ENCODE measurements at regions not wholly inside any gene's neighbourhood (a gene's known extent, or its start where the extent isn't known, plus 50 kb on each side); places are given as distances from the start of the nearest gene placed in this dataset.
"Not testable (repeated sequence)": the region's sequence is repeated elsewhere in the genome, so short reads cannot be mapped to it uniquely, and the experiment has no call there.

DNA sequence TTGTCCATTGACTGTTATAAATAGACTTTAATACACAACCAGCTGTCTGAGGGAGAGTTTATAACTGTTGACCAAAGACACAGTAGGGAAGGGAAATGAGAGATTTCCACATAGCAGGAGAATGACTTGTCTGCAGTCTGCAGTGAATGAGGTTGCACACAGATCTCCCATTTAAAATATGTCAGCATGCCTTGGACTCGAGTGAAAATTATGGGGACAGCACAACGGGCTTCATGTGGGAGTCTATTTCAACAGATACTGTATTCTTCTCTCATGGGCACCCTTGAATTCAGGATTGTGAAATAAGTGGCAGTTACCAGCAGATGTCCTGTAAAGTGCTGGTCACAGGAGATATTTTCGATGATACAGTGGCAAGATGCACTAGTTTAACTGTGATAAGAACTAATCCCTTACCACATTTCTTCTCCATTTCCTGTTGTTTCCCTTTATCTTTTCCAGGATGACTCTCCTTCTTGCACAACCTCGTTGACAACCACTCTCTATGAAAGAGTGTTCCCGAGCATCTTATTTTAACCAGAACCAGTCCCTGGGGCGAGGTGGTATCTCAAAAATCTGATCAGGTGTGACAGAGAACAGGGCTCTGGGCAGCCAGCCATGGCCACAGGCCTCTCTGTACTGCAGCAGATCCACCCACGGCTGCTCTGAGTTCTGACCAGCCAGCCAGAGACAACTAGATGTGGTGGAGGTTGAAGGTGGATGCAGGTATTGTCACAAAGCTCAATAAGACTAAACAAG, 51.5 kb upstream of the MAP3K1 start:
- DNase-seq = peak; percentile 27

DNA sequence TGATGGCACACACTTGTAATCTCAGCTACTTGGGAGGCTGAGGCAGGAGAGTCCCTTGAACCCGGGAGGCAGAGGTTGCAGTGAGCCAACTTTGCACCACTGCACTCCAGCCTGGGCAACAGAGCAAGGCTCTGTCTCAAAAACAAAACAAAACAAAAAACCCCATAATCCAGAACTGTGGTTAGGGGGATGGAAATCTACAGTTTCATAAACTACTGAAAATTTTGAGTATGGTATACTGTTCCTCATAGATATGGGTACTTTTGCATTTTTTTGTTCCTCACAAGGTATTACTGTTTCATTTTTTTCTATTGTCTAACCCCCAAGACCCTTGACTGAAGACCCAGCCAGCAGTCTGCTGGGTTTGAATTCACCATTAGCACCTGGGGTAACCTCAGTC, 52.2 kb upstream of the MAP3K1 start:
- no peak for DNase-seq

DNA sequence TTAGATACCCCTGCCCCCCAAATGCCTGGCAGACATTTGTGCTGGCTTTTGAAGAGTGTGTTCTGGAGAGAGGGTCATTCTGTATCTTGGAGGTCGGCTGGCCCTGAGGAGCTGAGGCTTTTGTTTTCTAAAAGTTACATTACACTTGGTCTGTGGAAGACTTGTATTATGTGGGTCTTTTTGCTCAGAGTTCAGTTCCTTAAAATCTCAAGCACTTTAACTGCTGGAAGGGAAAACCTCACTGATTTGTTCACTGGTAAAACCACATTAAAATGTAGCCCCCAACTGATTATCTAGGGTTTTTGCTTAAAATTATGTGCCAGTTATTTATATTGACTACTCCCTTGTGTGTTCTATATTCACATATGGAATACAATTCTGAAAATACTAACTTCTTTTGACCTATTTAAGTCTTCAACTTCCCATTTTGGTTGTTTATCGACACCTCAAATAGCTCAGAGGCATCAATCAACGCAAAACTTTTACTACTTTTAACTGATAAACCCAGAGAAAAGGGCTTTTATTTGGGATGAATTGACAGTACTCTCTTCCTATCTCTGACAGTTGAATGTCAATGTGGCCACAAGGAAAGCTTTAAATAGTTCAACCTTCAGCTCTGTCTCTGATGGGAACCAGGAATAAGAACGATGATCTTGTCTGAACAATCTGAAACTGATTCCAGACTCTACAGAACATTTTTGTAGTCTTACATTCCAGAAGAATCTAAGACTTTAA, 54.0 kb upstream of the MAP3K1 start:
- DNase-seq = no peak

DNA sequence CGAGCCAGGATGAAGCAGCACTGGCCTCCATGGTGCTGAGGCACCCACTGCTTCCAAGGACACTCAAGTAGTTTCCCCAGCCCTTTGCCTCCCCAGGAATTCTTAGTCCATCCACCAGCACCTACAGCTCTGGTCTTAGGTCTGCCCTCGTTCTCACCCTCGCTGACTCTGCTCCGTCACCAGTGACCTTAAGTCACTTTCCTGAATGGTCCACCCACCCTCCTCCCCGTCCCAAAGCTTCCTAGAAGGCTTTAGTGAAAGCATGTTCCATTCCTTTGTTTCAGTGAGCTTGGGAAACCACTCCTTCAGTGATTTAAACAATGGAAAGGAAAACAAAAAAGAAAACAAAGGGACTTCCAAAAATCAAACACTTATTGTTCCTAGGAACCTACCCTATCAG, 54.6 kb upstream of the MAP3K1 start:
- no peak for DNase-seq

DNA sequence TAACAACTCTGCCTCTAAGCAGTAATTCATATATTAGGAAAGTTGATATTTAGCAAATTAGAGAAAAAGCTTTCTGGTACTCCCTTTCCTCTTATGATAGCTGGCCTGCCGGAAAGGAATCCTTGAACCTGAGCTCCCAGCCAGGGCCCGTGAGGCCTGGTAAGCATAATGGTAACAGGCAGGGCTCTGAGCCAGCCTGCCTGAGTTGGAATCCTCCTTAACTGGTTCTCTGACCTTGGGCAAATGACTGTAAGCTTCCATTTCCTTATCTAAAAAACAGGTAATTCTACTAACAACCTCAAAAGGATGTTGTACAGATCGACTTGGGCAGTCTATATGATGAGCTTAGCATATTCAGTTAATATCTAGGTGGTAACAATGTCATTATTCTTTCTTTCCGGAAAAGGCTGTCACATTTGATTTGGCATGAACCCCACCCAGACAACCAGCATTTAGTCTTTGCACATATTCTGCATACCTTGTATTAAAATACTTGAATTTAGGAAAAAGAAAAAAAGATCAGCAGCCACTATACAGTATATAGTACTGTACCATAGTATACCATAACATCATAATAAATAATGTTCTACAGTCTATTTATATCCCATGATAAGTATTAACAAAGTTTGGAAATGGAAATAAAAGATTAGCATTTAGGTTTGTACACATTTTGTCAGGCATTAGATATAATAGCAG, 55.7 kb upstream of the MAP3K1 start:
- DNase-seq = no peak

DNA sequence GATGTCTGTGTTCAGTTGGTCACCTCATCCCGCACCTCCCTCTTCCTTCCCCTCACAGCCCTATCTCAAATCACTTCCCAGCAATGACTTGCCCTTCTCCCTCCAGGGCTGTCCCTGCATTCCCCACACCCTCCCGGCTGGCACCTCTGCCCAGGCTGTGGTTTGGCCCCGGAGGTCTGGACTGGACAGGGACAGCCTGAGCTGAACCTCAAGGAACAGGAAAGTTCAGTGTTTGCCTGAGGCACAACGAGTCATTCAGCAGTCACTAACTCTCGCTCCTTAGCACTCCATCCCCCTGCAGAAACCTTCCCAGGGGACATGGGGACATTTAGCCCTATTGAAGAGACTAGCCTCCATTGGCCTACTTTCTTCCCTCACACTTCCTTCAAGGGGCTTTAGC, 58.3 kb upstream of the MAP3K1 start:
- no peak for DNase-seq

DNA sequence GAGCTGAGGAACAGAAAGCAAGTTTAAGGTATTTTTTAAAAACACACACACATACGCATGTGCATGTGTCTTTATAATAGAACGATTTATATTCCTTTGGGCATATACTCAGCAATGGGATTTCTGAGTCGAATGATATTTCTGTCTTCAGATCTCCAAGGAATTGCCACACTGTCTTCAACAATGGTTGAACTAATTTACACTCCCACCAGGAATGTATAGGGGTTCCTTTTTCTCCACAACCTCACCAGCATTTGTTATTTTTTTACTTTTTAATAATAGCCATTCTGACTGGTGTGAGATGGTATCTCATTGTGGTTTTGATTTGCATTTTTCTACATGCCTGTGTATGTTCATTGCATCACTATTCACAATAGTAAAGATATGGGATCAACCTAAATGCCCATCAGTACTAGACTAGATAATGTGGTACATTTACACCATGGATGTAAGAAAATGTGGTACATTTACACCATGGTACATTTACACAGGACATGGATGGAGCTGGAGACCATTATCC, 60.3 kb upstream of the MAP3K1 start:
- no peak for DNase-seq

DNA sequence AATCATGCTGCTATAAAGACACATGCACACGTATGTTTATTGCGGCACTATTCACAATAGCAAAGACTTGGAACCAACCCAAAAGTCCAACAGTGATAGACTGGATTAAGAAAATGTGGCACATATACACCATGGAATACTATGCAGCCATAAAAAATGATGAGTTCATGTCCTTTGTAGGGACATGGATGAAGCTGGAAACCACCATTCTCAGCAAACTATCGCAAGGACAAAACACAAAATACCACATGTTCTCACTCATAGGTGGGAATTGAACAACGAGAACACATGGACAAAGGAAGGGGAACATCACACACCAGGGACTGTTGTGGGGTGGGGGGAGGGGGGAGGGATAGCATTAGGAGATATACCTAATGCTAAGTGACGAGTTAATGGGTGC, 61.8 kb upstream of the MAP3K1 start:
- not testable (repeated sequence) for DNase-seq

DNA sequence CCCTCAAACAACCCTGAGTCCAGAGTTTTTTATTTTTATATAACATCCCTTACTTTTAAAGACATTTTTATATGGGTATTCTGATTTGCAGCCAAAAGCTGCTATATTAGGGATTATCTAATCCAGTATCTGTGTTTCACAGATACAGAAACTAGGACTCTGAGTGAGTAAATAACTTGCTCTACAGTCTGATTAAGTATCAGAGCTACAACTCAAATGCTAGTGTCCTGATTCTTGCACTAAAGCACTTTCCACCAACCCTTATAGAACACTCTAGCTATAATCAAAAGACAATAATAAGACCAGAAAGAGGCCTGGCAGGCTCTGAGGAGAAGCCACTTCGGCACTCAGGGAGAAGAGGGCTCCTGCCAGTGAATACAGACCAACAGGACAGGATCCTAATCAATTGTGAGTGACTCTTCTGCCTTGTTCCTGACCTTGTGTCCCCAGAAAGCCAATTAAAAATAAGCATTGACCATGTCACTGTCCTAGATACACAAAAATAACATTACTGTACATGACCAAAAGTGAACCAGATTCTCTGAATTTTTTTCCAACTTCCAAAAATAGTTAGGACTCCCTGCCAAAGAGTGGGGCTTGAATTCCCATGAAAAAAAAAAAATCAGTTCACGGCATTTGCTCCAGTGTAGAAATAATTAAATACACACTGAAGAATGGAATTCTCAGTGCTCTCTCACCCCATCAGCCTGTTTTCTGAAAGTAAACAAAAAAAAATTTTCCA, 63.6 kb upstream of the MAP3K1 start:
- no peak for DNase-seq

DNA sequence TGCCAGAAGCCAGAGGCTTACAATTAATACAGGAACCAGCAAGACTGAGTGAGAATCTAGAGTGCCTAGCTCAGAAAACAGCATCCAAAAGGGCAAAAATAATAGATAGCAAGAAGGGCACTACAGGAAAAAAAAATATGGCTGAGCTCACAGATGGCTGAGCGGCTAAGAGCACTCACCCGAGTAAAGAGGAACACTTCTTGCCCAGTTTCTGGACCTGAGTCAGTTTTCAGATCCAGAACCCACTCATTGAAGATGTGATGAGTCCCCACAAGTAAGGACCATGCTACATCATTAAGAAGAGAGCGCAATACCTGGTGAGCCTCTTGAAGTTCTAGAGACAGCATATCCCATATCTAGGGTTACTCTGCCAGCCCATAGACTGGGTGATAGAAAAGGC, 65.5 kb upstream of the MAP3K1 start:
- no peak for DNase-seq

DNA sequence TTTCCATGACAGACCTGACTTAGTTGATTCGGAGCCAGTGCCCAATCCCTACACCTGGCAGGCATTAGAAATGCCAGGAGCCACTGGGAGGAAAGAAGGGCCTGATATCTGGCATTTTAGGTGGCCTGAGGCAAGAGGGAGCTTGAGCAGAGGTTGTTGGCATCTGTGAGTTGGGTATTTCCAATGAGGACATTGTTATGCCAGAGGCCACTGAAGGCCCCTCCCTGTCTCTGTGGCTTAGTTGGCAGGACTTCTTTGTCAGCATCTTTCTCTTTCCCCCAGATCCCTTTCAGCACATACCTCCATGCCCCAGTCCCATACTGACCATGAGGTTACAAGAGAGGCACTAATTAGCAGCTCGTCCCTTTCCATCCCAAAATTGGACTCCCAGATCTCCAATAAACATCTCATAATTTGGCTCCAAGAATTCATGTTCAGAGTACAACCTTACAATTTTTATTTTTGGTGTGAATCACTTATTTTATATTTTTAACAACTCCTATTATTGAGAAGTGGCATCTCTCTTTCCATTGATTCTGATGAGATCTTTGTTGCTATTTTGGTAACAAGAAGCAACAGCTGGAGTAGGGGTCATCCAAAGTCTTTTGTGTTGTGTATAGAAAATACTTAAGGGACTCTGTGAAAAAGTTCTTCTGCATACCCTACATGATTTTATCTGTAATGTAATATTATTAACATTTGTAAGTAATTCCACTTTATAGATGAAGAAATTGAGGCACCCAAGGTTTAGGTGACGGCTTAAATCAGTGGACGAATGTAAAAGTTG, 68.6 kb upstream of the MAP3K1 start:
- DNase-seq = no peak

DNA sequence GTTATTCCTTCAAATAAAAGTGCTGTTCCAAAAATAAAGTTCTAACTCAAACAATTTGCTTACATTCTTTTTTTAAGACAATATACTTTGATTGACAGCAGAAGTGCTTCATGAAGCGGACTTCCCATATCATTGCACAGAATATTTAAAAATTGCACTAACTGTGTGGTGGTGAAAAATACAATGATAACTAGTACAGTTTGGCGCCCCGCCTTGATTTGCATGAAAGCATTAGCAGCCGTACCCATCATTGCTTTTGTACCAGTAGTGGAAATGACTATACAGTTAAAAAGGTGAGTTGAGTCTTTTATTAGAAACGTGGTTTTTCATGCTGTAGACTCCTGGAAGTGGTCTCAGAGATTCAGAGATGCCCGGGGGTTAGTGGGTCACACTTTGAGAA, 69.5 kb upstream of the MAP3K1 start:
- no peak for DNase-seq

DNA sequence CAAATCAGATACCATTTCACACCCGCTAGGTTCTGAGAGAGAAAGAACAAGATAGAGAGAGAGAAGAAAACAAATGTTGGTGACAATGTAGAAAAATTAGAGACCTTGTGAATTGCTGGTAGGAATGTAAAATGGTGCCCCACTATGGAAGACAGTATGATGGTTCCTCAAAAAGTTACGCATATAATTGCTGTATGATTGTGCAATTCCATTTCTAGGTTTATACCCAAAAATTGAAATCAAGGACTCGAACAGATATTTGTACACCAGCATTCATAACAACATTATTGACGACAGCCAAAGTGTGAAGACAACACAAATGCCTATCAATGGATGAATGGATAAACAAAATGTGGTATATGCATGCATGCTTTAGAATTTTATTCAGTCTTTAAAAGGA, 74.5 kb upstream of the MAP3K1 start:
- no peak for DNase-seq

DNA sequence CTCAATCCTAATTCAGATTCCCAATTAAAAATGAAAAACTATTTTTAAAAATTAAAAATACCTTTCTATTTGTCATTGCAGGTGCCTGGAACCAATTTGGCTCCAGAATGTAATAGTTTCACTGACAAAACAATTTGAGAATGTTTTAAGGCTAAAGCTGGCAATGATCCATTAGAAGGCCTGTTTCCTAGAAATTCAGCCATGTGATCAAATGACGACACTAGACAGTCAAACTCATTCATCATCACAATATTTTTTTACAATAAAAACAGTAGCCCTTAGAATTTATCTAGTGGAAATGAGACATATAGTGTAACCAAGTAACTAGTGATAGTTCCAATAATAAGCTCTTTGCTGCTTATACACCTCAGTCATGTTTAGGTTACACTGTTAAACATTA, 75.4 kb upstream of the MAP3K1 start:
- no peak for DNase-seq

DNA sequence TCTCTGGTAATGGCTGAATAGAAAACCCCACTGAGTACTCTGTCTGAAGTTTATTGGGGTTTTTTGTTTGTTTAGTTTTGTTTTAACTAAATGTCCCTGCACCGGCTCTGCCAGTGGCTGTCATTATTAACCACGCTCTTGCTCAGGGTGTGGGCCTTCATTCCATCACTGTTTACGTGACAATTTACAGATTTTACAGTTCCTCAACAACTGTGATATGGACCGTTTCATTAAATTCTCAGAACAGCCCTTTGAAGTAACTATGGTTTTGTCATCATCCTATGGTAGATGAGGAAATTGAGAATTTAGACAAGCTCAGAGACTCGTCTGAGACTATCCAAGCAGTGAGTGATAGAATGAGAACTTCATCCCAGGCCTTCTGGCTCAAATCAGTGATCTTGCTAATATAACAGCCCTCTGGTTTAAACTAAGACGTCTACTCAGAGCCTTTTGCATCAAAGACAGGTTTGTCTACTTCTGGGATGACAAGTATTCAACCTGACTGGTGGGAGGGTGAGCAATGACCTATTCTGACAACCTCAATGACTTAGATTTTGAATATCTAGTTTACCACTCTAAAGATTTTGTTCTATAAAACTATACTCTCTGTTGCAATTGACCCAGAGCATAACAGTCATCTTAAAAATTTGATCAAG, 77.3 kb upstream of the MAP3K1 start:
- no peak for DNase-seq

DNA sequence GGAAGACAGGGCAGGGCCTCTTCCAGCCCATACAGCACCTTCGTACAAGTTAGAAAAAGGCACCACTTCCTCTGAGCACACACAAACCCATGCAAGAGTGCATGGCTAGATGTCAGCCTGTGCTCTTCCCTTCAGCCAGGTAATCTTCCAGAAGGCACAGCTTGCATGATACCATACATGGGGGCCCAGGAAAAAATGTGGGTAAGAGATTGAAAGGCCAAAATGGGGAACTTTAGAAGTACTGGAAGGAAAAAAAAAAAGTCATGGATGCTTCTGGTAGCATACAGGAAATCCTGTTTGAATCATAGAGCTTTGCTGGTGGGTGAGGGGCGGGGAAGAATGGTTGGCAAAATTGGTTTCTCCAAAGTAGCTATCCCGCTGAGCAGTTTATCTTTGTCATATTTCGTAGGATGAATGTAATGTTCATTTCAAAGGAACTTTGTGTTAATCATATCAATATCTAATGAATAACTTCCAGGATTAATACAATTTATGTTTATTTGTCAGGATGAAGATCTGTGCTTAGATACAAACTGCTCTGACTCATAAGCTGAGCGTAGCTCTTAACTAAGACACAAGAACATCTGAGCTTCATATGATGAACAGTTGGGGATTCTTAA, 78.2 kb upstream of the MAP3K1 start:
- no peak for DNase-seq

DNA sequence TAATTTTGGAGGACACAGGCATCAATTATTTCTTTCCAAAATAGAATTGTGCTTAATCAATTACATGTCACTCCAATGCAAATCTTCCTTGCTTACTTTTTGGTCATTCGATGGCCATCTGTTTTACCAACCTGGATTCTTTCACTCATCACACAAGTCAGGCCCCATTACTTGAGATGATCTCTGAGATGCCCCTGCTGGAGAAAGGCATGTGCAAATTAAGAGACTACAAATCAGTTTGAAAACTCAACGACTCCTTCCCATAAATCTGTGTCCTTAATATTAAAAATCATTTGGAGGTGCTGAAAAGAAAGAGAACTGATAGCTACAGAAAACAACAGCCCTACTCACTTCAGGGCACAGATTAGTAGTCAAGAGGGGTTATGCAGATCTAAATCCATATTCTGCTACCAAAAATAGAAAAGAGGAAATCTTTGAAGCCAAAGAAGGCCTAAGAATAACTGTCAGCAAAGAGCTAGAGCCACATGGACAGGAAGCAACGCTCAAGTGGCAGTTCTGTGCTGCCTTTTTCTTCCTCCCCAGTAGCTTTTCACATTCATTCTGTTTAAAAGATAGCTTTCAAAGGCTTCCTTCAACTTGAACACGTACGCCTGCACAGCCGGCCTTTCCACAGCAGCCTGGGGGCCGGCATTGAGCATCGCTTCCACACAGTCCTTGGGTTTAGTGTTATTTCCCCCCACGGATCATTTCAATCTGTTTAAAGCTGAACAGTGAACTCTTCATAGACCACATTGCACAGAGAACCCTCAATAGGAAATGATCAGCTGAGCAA, 79.3 kb upstream of the MAP3K1 start:
- DNase-seq = peak; percentile 6

DNA sequence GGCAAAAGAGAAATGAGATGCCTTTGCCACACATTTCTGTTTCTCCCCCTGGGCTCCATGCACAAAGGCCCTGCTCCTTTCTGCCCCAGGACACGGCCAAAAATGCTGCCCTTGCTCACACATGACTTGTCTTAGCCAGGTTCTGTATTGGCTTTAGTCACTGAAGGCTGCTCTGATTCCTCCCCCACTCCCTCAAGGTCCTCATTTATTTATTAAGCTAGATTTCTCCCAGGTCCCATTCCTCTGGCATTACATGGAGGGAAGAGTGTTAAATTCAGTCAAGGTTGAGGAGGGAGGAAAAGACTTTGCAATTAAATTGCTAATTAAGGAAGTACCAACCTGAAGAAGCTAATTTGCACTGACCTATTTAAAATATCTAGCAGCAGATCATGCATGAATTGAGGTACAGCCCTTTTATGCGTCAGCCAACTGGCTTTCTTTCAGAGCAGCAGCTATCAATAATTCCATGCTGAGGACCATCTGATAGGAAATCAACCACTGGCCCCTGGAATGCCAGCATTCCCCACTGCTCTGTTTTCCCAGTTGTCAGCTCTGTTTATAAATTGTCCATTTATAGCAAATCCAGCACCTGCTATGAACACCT, 81.2 kb upstream of the MAP3K1 start:
- DNase-seq = no peak

DNA sequence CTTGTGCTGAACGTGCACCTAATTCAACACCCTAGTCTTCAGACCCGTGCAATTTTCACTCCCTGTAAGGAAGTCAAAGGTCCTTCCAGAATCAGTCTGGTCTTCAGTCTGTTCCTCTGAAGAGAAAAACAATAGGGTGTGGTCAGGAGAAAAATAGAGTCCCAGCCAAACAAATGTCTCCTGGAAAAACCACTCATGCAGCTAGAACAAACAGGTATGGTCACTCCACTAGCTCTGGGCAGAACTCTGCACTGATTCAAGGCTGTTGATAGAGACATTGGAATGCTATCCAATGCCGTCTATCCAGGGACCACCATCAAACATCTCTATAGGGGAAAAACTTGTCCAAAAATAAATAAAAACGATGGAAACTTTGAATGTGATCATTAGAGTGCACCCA, 81.8 kb upstream of the MAP3K1 start:
- no peak for DNase-seq

DNA sequence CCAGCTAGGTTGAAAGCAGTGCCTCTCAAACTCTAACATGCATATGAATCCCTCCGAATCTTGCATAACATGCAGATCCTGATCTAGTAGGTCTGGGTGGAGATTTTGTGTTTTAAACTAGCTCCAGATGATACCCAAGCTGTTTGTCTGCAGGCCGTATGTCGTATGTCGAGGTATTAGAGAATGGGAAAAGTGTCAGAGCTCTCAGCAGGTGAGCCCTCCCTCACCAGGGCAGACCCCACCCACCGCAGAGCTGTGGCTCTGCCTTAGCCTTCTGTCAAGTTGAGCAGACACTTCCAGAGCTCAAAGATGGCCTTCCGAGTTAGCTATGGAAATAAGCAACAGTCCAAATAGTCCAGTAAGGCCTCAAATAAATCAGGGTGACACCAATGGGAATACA, 83.2 kb upstream of the MAP3K1 start:
- no peak for DNase-seq
